ENCODE measurements at regions not wholly inside any gene's neighbourhood (a gene's known extent, or its start where the extent isn't known, plus 50 kb on each side); places are given as distances from the start of the nearest gene placed in this dataset.
"Not testable (repeated sequence)": the region's sequence is repeated elsewhere in the genome, so short reads cannot be mapped to it uniquely, and the experiment has no call there.

GRCh38 chr4:3630598-3631543, 98.6 kb upstream of the LRPAP1 start:
- no peaks in the 10 kb centered on the region for H3K9me3 ChIP-seq (ENCODE audit: control insufficient read depth, low read length, poor library complexity, severe bottlenecking)
- Mint-ChIP-seq H3K4me3 (no peak overlapping the region), H3K27me3 (peaks cover 17% of the 10 kb centered on the region), H3K4me1 (no peaks in the 10 kb centered on the region), H3K36me3 (ENCODE audit: low read depth) (peaks cover 2% of the 10 kb centered on the region), H3K27ac (no peak overlapping the region)
- ATAC-seq (no peak), DNase-seq (no peak)

GRCh38 chr4:3630136-3630597, 97.9 kb upstream of the LRPAP1 start:
- Mint-ChIP-seq H3K27ac (peak overlapping the region; percentile 68), H3K4me1 (no peaks in the 10 kb centered on the region), H3K27me3 (peaks cover 22% of the 10 kb centered on the region), H3K4me3 (no peak overlapping the region), H3K36me3 (ENCODE audit: low read depth) (peaks cover 2% of the 10 kb centered on the region)
- no peaks in the 10 kb centered on the region for H3K9me3 ChIP-seq (ENCODE audit: control insufficient read depth, low read length, poor library complexity, severe bottlenecking)
- DNase-seq: no peak
- no peak for ATAC-seq

GRCh38 chr4:3629665-3630064, 97.4 kb upstream of the LRPAP1 start:
- peaks cover 5% of the 10 kb centered on the region for H3K36me3 Mint-ChIP-seq (ENCODE audit: low read depth)
- DNase-seq (no peak), ATAC-seq (no peak)
- no peak overlapping the region for H3K4me3 Mint-ChIP-seq
- no peaks in the 10 kb centered on the region for H3K9me3 ChIP-seq (ENCODE audit: control insufficient read depth, low read length, poor library complexity, severe bottlenecking)
- peak overlapping the region; percentile 68 for H3K27ac Mint-ChIP-seq
- H3K27me3 Mint-ChIP-seq: peaks cover 27% of the 10 kb centered on the region
- no peaks in the 10 kb centered on the region for H3K4me1 Mint-ChIP-seq

GRCh38 chr4:3629176-3629575, 97.0 kb upstream of the LRPAP1 start:
- not testable (repeated sequence) for ATAC-seq; DNase-seq; H3K4me1 Mint-ChIP-seq; H3K27ac Mint-ChIP-seq; H3K9me3 ChIP-seq (ENCODE audit: control insufficient read depth, low read length, poor library complexity, severe bottlenecking); H3K4me3 Mint-ChIP-seq; H3K36me3 Mint-ChIP-seq (ENCODE audit: low read depth)
- peaks cover 30% of the 10 kb centered on the region for H3K27me3 Mint-ChIP-seq

- no peaks in the 10 kb centered on the region for H3K4me1 Mint-ChIP-seq
- no peak for ATAC-seq
- no peak overlapping the region for H3K27ac Mint-ChIP-seq
Measured at GRCh38 chr4:3628868-3629175, 96.6 kb upstream of the LRPAP1 start.

GRCh38 chr4:3627967-3628867, 96.0 kb upstream of the LRPAP1 start:
- H3K27ac Mint-ChIP-seq; H3K36me3 Mint-ChIP-seq (ENCODE audit: low read depth); H3K9me3 ChIP-seq (ENCODE audit: control insufficient read depth, low read length, poor library complexity, severe bottlenecking); ATAC-seq; H3K4me1 Mint-ChIP-seq; DNase-seq; H3K4me3 Mint-ChIP-seq: not testable (repeated sequence)
- H3K27me3 Mint-ChIP-seq: peaks cover 38% of the 10 kb centered on the region

More at GRCh38 chr4:3628868-3629175, 96.6 kb upstream of the LRPAP1 start:
- no peaks in the 10 kb centered on the region for H3K9me3 ChIP-seq (ENCODE audit: control insufficient read depth, low read length, poor library complexity, severe bottlenecking)
- Mint-ChIP-seq H3K4me3 (no peak overlapping the region), H3K36me3 (ENCODE audit: low read depth) (peaks cover 5% of the 10 kb centered on the region), H3K27me3 (peaks cover 34% of the 10 kb centered on the region)
- no peak for DNase-seq

- not testable (repeated sequence) for ATAC-seq; H3K36me3 Mint-ChIP-seq (ENCODE audit: low read depth); H3K27ac Mint-ChIP-seq; DNase-seq; H3K9me3 ChIP-seq (ENCODE audit: control insufficient read depth, low read length, poor library complexity, severe bottlenecking); H3K4me1 Mint-ChIP-seq; H3K4me3 Mint-ChIP-seq
- peaks cover 44% of the 10 kb centered on the region for H3K27me3 Mint-ChIP-seq
Measured at GRCh38 chr4:3627456-3627855, 95.2 kb upstream of the LRPAP1 start.

- not testable (repeated sequence) for H3K36me3 Mint-ChIP-seq (ENCODE audit: low read depth); H3K9me3 ChIP-seq (ENCODE audit: control insufficient read depth, low read length, poor library complexity, severe bottlenecking); ATAC-seq; DNase-seq; H3K4me3 Mint-ChIP-seq; H3K27ac Mint-ChIP-seq; H3K4me1 Mint-ChIP-seq
- H3K27me3 Mint-ChIP-seq: peaks cover 53% of the 10 kb centered on the region
Measured at GRCh38 chr4:3626131-3626884, 94.1 kb upstream of the LRPAP1 start.

- not testable (repeated sequence) for ATAC-seq; H3K4me3 Mint-ChIP-seq; DNase-seq; H3K4me1 Mint-ChIP-seq; H3K9me3 ChIP-seq (ENCODE audit: control insufficient read depth, low read length, poor library complexity, severe bottlenecking); H3K36me3 Mint-ChIP-seq (ENCODE audit: low read depth); H3K27ac Mint-ChIP-seq
- peaks cover 51% of the 10 kb centered on the region for H3K27me3 Mint-ChIP-seq
Measured at GRCh38 chr4:3625286-3625875, 93.2 kb upstream of the LRPAP1 start.

- not testable (repeated sequence) for DNase-seq; H3K4me1 Mint-ChIP-seq; H3K4me3 Mint-ChIP-seq; H3K9me3 ChIP-seq (ENCODE audit: control insufficient read depth, low read length, poor library complexity, severe bottlenecking); ATAC-seq; H3K27ac Mint-ChIP-seq; H3K36me3 Mint-ChIP-seq (ENCODE audit: low read depth)
- H3K27me3 Mint-ChIP-seq: peaks cover 48% of the 10 kb centered on the region
Measured at GRCh38 chr4:3623809-3624329, 91.6 kb upstream of the LRPAP1 start.

GRCh38 chr4:3623106-3623505, 90.9 kb upstream of the LRPAP1 start:
- no peaks in the 10 kb centered on the region for H3K9me3 ChIP-seq (ENCODE audit: control insufficient read depth, low read length, poor library complexity, severe bottlenecking)
- Mint-ChIP-seq H3K27ac (no peak overlapping the region), H3K4me1 (peaks cover 4% of the 10 kb centered on the region), H3K4me3 (no peak overlapping the region), H3K36me3 (ENCODE audit: low read depth) (peaks cover 2% of the 10 kb centered on the region), H3K27me3 (peaks cover 50% of the 10 kb centered on the region)
- ATAC-seq (no peak), DNase-seq (no peak)

GRCh38 chr4:3620365-3620764, 88.1 kb upstream of the LRPAP1 start:
- peak overlapping the region; percentile 67 for H3K4me3 Mint-ChIP-seq
- not testable (repeated sequence) for DNase-seq; H3K36me3 Mint-ChIP-seq (ENCODE audit: low read depth); H3K4me1 Mint-ChIP-seq; H3K9me3 ChIP-seq (ENCODE audit: control insufficient read depth, low read length, poor library complexity, severe bottlenecking); ATAC-seq; H3K27ac Mint-ChIP-seq
- H3K27me3 Mint-ChIP-seq: peaks cover 53% of the 10 kb centered on the region

All from T-helper 17 cell (primary cell).